ENCODE measurements at regions not wholly inside any gene's neighbourhood (a gene's known extent, or its start where the extent isn't known, plus 50 kb on each side); places are given as distances from the start of the nearest gene placed in this dataset.
A peak's percentile ranks its signal among the peaks of the same experiment; 100 is the strongest.

GRCh38 chr3:5051772-5052171 lies 70.3 kb upstream of the ARL8B start:
- ATAC-seq (ENCODE audit: insufficient read depth, low FRiP score) (no peak), DNase-seq (no peak)
- H3K27me3 ChIP-seq (ENCODE audit: control insufficient read depth in 3 of 3, insufficient read depth in 3 of 3, low read length in 2 of 3): no peaks in the 10 kb centered on the region
- no peak overlapping the region for H3K9ac ChIP-seq (ENCODE audit: insufficient read depth in 1 of 2, low read length in 2 of 2)
- no peak for TF ChIP-seq CTCF (IDR thresholded peaks at IDR 0.05; ENCODE audit: control extremely low read depth, extremely low read depth)
- 49 to 68% methylated on average over 3 of the region's 3 CpGs for WGBS, 2 donors
- no peaks in the 10 kb centered on the region for H3K9me3 ChIP-seq (ENCODE audit: control insufficient read depth in 4 of 4, insufficient read depth in 3 of 4, low read length in 3 of 4)
- no peak overlapping the region for H3K27ac ChIP-seq (ENCODE audit: low read depth in 1 of 2, low read length in 1 of 2)
- no peaks in the 10 kb centered on the region for H3K4me1 ChIP-seq (ENCODE audit: control insufficient read depth in 5 of 5, insufficient read depth in 5 of 5, low read length in 5 of 5)
- peaks cover 0 to 1% (median 0%) of the 10 kb centered on the region in 4 donors for H3K36me3 ChIP-seq (ENCODE audit: control insufficient read depth in 4 of 4, insufficient read depth in 4 of 4, low read length in 4 of 4)
- no peak overlapping the region for H3K4me3 ChIP-seq

DNA sequence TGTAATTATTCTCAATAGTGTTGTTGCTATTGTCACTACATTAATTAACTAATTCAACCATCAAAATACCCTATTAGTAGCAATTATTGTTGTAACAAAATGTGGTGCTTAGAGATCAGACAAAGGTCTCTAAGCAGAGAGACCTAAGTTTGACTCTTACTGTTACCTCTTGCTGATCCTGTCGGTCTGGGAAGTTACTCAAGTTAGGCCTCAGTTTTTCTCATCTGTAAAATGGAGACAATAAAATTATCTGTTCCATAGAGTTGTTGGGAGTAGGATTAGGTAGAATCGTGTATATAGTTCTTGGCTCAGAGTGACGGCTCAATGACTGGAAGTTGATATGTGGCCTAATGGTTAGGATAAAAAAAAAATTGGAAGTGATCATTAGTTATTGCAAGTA lies 69.8 kb upstream of the ARL8B start:
- ATAC-seq (ENCODE audit: insufficient read depth, low FRiP score) (no peak), DNase-seq (no peak)
- H3K27ac ChIP-seq (ENCODE audit: low read depth in 1 of 2, low read length in 1 of 2): no peak overlapping the region
- no peaks in the 10 kb centered on the region for H3K9me3 ChIP-seq (ENCODE audit: control insufficient read depth in 4 of 4, insufficient read depth in 3 of 4, low read length in 3 of 4)
- TF ChIP-seq CTCF (IDR thresholded peaks at IDR 0.05; ENCODE audit: control extremely low read depth, extremely low read depth): no peak
- H3K4me1 ChIP-seq (ENCODE audit: control insufficient read depth in 5 of 5, insufficient read depth in 5 of 5, low read length in 5 of 5): peaks cover 0 to 2% (median 0%) of the 10 kb centered on the region in 5 donors
- no peak overlapping the region for H3K9ac ChIP-seq (ENCODE audit: insufficient read depth in 1 of 2, low read length in 2 of 2)
- peaks cover 0 to 1% (median 0%) of the 10 kb centered on the region in 4 donors for H3K36me3 ChIP-seq (ENCODE audit: control insufficient read depth in 4 of 4, insufficient read depth in 4 of 4, low read length in 4 of 4)
- no peaks in the 10 kb centered on the region for H3K27me3 ChIP-seq (ENCODE audit: control insufficient read depth in 3 of 3, insufficient read depth in 3 of 3, low read length in 2 of 3)
- H3K4me3 ChIP-seq: no peak overlapping the region
- 94 to 96% methylated on average over 3 of the region's 3 CpGs for WGBS, 2 donors

GRCh38 chr3:5053021-5053831 lies 68.9 kb upstream of the ARL8B start:
- peak in 2 of 3 donors; percentile 14 to 44 for DNase-seq
- TF ChIP-seq CTCF (IDR thresholded peaks at IDR 0.05; ENCODE audit: control extremely low read depth, extremely low read depth): no peak
- Histone ChIP-seq H3K4me3 (no peak overlapping the region), H3K27me3 (ENCODE audit: control insufficient read depth in 3 of 3, insufficient read depth in 3 of 3, low read length in 2 of 3) (no peaks in the 10 kb centered on the region), H3K36me3 (ENCODE audit: control insufficient read depth in 4 of 4, insufficient read depth in 4 of 4, low read length in 4 of 4) (peaks cover 0 to 1% (median 0%) of the 10 kb centered on the region in 4 donors), H3K9me3 (ENCODE audit: control insufficient read depth in 4 of 4, insufficient read depth in 3 of 4, low read length in 3 of 4) (no peaks in the 10 kb centered on the region), H3K9ac (ENCODE audit: insufficient read depth in 1 of 2, low read length in 2 of 2) (no peak overlapping the region), H3K4me1 (ENCODE audit: control insufficient read depth in 5 of 5, insufficient read depth in 5 of 5, low read length in 5 of 5) (peaks cover 0 to 2% (median 0%) of the 10 kb centered on the region in 5 donors), H3K27ac (ENCODE audit: low read depth in 1 of 2, low read length in 1 of 2) (peak overlapping the region in 1 of 2 donors; percentile 71)
- WGBS, 2 donors: 60 to 67% methylated on average over 7 of the region's 7 CpGs
- ATAC-seq (ENCODE audit: insufficient read depth, low FRiP score): no peak
